H9 (cell line): ENCODE measurements at regions not wholly inside any gene's neighbourhood (a gene's known extent, or its start where the extent isn't known, plus 50 kb on each side); places are given as distances from the start of the nearest gene placed in this dataset.

Source experiments
- DNase-seq: peaks from one replicate; pipeline ENCODE4 v3.0.0-alpha.2; 2017
- H2AFZ ChIP-seq: one replicate; pipeline ENCODE4 v1.6.1; 2013; ENCODE audit warnings: mild to moderate bottlenecking, low read length, control low read depth, moderate library complexity
- H2AK5ac ChIP-seq: 2 replicates; pipeline ENCODE4 v1.6.1; 2013; ENCODE audit warnings: low read length, control low read depth, mixed read lengths; ENCODE audit not compliant: insufficient read length
- H2BK120ac ChIP-seq: one replicate; pipeline ENCODE4 v1.6.1; 2013; ENCODE audit warnings: low read depth, mild to moderate bottlenecking, low read length, control low read depth, inconsistent platforms; ENCODE audit not compliant: poor library complexity, severe bottlenecking
- H2BK12ac ChIP-seq: 2 replicates; pipeline ENCODE4 v1.6.1; 2013; ENCODE audit warnings: low read length, control low read depth, mixed read lengths, low read depth; ENCODE audit not compliant: insufficient read length
- H2BK15ac ChIP-seq: 2 replicates; pipeline ENCODE4 v1.6.1; 2013; ENCODE audit warnings: low read depth, low read length, control low read depth
- H2BK20ac ChIP-seq: one replicate; pipeline ENCODE4 v1.6.1; 2013; ENCODE audit warnings: low read depth, mild to moderate bottlenecking, low read length, control low read depth, inconsistent platforms; ENCODE audit not compliant: poor library complexity, severe bottlenecking
- H2BK5ac ChIP-seq: 2 replicates; pipeline ENCODE4 v1.6.1; 2013; ENCODE audit warnings: low read length, control low read depth, mixed read lengths; ENCODE audit not compliant: insufficient read length
- H3K14ac ChIP-seq: 2 replicates; pipeline ENCODE4 v1.6.1; 2013; ENCODE audit warnings: low read length, control low read depth; ENCODE audit not compliant: insufficient read depth
- H3K18ac ChIP-seq: 2 replicates; pipeline ENCODE4 v1.6.1; 2013; ENCODE audit warnings: low read depth, mild to moderate bottlenecking, mixed read lengths, low read length, control low read depth; ENCODE audit not compliant: insufficient read length
- H3K23ac ChIP-seq: 2 replicates; pipeline ENCODE4 v1.6.1; 2013; ENCODE audit warnings: low read length, control low read depth, mixed read lengths, low read depth; ENCODE audit not compliant: insufficient read length
- H3K23me2 ChIP-seq: 2 replicates; pipeline ENCODE4 v1.6.1; 2013; ENCODE audit warnings: low read depth, mild to moderate bottlenecking, mixed read lengths, low read length, control low read depth; ENCODE audit not compliant: insufficient read length, poor library complexity, severe bottlenecking
- H3K27ac ChIP-seq: 2 replicates; pipeline ENCODE4 v1.5.1; 2013; ENCODE audit warnings: low read length, control low read depth, mixed read lengths, low read depth; ENCODE audit not compliant: insufficient read length
- H3K27me3 ChIP-seq: 2 replicates; pipeline ENCODE4 v1.6.1; 2013; ENCODE audit warnings: low read length, control low read depth, inconsistent platforms; ENCODE audit not compliant: insufficient read depth
- H3K4ac ChIP-seq: 2 replicates; pipeline ENCODE4 v1.6.1; 2013; ENCODE audit warnings: low read depth, mild to moderate bottlenecking, control low read depth, inconsistent platforms, low read length, moderate library complexity
- H3K4me1 ChIP-seq: 2 replicates; pipeline ENCODE4 v1.6.1; 2013; ENCODE audit warnings: low read length, control low read depth, inconsistent platforms; ENCODE audit not compliant: insufficient read depth
- H3K4me2 ChIP-seq: 2 replicates; pipeline ENCODE4 v1.6.1; 2013; ENCODE audit warnings: low read length, control low read depth, mixed read lengths; ENCODE audit not compliant: insufficient read length, insufficient read depth
- H3K56ac ChIP-seq: 2 replicates; pipeline ENCODE4 v1.6.1; 2013; ENCODE audit warnings: low read depth, mild to moderate bottlenecking, mixed read lengths, low read length, control low read depth; ENCODE audit not compliant: insufficient read length
- H3K79me1 ChIP-seq: 2 replicates; pipeline ENCODE4 v1.6.1; 2013; ENCODE audit warnings: low read depth, mild to moderate bottlenecking, moderate library complexity, low read length, control low read depth, inconsistent platforms; ENCODE audit not compliant: insufficient read depth, poor library complexity, severe bottlenecking
- H3K79me2 ChIP-seq: 2 replicates; pipeline ENCODE4 v1.6.1; 2013; ENCODE audit warnings: low read length, control low read depth, inconsistent platforms; ENCODE audit not compliant: insufficient read depth
- H3K9ac ChIP-seq: 2 replicates; pipeline ENCODE4 v1.6.1; 2013; ENCODE audit warnings: low read length, control low read depth, mixed read lengths; ENCODE audit not compliant: insufficient read length; ENCODE audit errors: extremely low read depth
- H3K9me3 ChIP-seq: one replicate; pipeline ENCODE4 v1.6.1; 2013; ENCODE audit warnings: low read depth, low read length, inconsistent platforms; ENCODE audit not compliant: control insufficient read depth
- H3T11ph ChIP-seq: one replicate; pipeline ENCODE4 v1.6.1; 2013; ENCODE audit warnings: mild to moderate bottlenecking, low read length, control low read depth, inconsistent platforms
- H4K20me1 ChIP-seq: one replicate; pipeline ENCODE4 v1.6.1; 2013; ENCODE audit not compliant: control insufficient read depth, insufficient read length, insufficient read depth
- H4K5ac ChIP-seq: 2 replicates; pipeline ENCODE4 v1.6.1; 2013; ENCODE audit warnings: low read depth, mild to moderate bottlenecking, mixed read lengths, low read length, control low read depth; ENCODE audit not compliant: insufficient read length
- H4K8ac ChIP-seq: replicated peaks from 2 replicates; pipeline ENCODE4 v1.6.1; 2013; ENCODE audit warnings: low read length, control low read depth, mixed read lengths, low read depth; ENCODE audit not compliant: insufficient read length
- H4K91ac ChIP-seq: 2 replicates; pipeline ENCODE4 v1.6.1; 2013; ENCODE audit warnings: low read depth, mild to moderate bottlenecking, moderate library complexity, mixed read lengths, low read length, control low read depth; ENCODE audit not compliant: insufficient read length
- H3K27ac Mint-ChIP-seq, 3 experiments: 2 replicates in 2 of 3; 3 replicates in 1 of 3; pipeline ENCODE4 v1.8.0; 2020 to 2021; ENCODE audit warnings: mixed read lengths in 3 of 3, mild to moderate bottlenecking in 1 of 3, moderate library complexity in 1 of 3
- H3K27me3 Mint-ChIP-seq: 2 replicates; pipeline ENCODE4 v1.8.0; 2021; ENCODE audit warnings: low read depth, mild to moderate bottlenecking, moderate library complexity, mixed read lengths
- H3K36me3 Mint-ChIP-seq, 3 experiments: 2 replicates in 2 of 3; 3 replicates in 1 of 3; pipeline ENCODE4 v1.8.0; 2020 to 2021; ENCODE audit warnings: low read depth in 3 of 3, mixed read lengths in 3 of 3; ENCODE audit not compliant: insufficient read depth in 1 of 3
- H3K4me1 Mint-ChIP-seq, 2 experiments: 2 replicates each; pipeline ENCODE4 v1.8.0; 2020; ENCODE audit warnings: mixed read lengths in 2 of 2
- H3K4me3 Mint-ChIP-seq, 2 experiments: 2 replicates in 1 of 2; 3 replicates in 1 of 2; pipeline ENCODE4 v1.8.0; 2020 to 2021; ENCODE audit warnings: mild to moderate bottlenecking in 2 of 2, mixed read lengths in 2 of 2, moderate library complexity in 1 of 2
- H3K9me3 Mint-ChIP-seq, 2 experiments: 2 replicates in 1 of 2; 3 replicates in 1 of 2; pipeline ENCODE4 v1.8.0; 2020; ENCODE audit warnings: mild to moderate bottlenecking in 2 of 2, mixed read lengths in 2 of 2, moderate library complexity in 1 of 2
- CTCF ChIP-seq: fragments of 200-600 bp; sonication (generic); conservative IDR thresholded peaks from 3 replicates; pipeline ENCODE4 v1.8.0; 2021; ENCODE audit warnings: antibody characterized with exemption, mild to moderate bottlenecking
- WGBS: extraction: QIAGEN DNeasy Blood & Tissue Kit; methylation state at CpG from one replicate; pipeline ENCODE4 v1.1.7; 2013; ENCODE audit warnings: missing lambda C conversion rate, low lambda C conversion rate, mixed read lengths; ENCODE audit not compliant: insufficient read length; ENCODE audit errors: extremely low coverage; 5-methylcytosine and 5-hydroxymethylcytosine counted together

DNA sequence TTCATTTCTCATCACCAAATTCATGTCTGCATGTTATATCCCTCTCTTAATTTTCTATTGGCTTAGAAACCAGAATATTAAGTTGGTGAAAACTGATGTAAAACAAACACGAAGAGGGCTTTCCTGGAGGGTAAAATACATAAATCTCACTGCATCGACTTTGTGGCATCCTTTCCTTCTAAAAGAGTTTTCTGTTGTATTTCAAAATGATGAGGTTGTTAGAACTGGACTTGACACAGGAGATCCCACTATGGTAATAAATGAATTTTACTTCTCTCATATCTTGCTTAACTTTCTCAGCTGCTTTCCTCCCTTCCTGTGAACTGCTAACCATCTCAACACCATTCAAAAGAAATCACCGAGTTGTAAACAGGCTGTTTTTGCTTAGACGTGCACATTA is 162.0 kb upstream of the TRPC7 start:
- no peak for TF ChIP-seq CTCF
- H4K91ac ChIP-seq, result no peak overlapping the region
- H3K56ac ChIP-seq, result no peak overlapping the region
- WGBS, result no CpG with 5 or more reads among the region's 4 CpGs
- no peak overlapping the region for H2BK120ac ChIP-seq
- H3K4me1 Mint-ChIP-seq, result peaks cover 0 to 12% of the 10 kb centered on the region in 2 experiments; a peak in 2 of 4 replicates
- no peaks in the 10 kb centered on the region for H3K79me1 ChIP-seq
- H3K27me3 Mint-ChIP-seq, result peaks cover 1% of the 10 kb centered on the region; the same call in 1 of the 2 replicates
- H3K36me3 Mint-ChIP-seq, result no peaks in the 10 kb centered on the region; a peak in 1 of 7 replicates
- no peak overlapping the region for H3T11ph ChIP-seq
- H3K4ac ChIP-seq, result no peak overlapping the region
- H3K9me3 Mint-ChIP-seq, result no peaks in the 10 kb centered on the region; a peak in 1 of 5 replicates
- no peaks in the 10 kb centered on the region for H3K9me3 ChIP-seq
- no peak overlapping the region for H3K27ac ChIP-seq
- no peak overlapping the region for H2AK5ac ChIP-seq
- no peak overlapping the region for H2AFZ ChIP-seq
- H3K79me2 ChIP-seq, result no peaks in the 10 kb centered on the region
- no peak overlapping the region for H2BK15ac ChIP-seq
- no peaks in the 10 kb centered on the region for H3K23me2 ChIP-seq
- H3K4me3 Mint-ChIP-seq, result no peak overlapping the region
- H2BK5ac ChIP-seq, result no peak overlapping the region
- H3K14ac ChIP-seq, result no peak overlapping the region
- H3K27me3 ChIP-seq, result no peaks in the 10 kb centered on the region
- no peak overlapping the region for H4K5ac ChIP-seq
- H3K4me1 ChIP-seq, result no peaks in the 10 kb centered on the region
- no peaks in the 10 kb centered on the region for H4K20me1 ChIP-seq
- no peak overlapping the region for H4K8ac ChIP-seq
- DNase-seq, result no peak
- H3K9ac ChIP-seq, result no peak overlapping the region
- no peak overlapping the region for H3K18ac ChIP-seq
- no peak overlapping the region for H3K27ac Mint-ChIP-seq
- H3K23ac ChIP-seq, result no peak overlapping the region
- H3K4me2 ChIP-seq, result no peak overlapping the region
- H2BK12ac ChIP-seq, result no peak overlapping the region
- no peak overlapping the region for H2BK20ac ChIP-seq
